ENCODE measurements at regions not wholly inside any gene's neighbourhood (a gene's known extent, or its start where the extent isn't known, plus 50 kb on each side); places are given as distances from the start of the nearest gene placed in this dataset.

GRCh38 chr22:47238690-47239473, 476.4 kb downstream of the TBC1D22A start:
- TF ChIP-seq CTCF (IDR thresholded peaks at IDR 0.05; ENCODE audit: unreplicated experiment in 3 of 3), result no peak
- H3K9me3 Mint-ChIP-seq, result peaks cover 16% of the 10 kb centered on the region
- H3K4me1 Mint-ChIP-seq, result no peaks in the 10 kb centered on the region
- no peak overlapping the region for H3K4me3 Mint-ChIP-seq
- H3K27ac Mint-ChIP-seq, result no peak overlapping the region
- H3K27me3 Mint-ChIP-seq (ENCODE audit: low read depth), result peaks cover 24% of the 10 kb centered on the region
- H3K36me3 Mint-ChIP-seq (ENCODE audit: low read depth), result no peaks in the 10 kb centered on the region

GRCh38 chr22:47237890-47238480, 475.5 kb downstream of the TBC1D22A start:
- Mint-ChIP-seq H3K36me3 (ENCODE audit: low read depth) (no peaks in the 10 kb centered on the region), H3K27me3 (ENCODE audit: low read depth) (peaks cover 24% of the 10 kb centered on the region), H3K4me3 (no peak overlapping the region), H3K27ac (no peak overlapping the region), H3K9me3 (peaks cover 17% of the 10 kb centered on the region), H3K4me1 (no peaks in the 10 kb centered on the region)
- no peak for TF ChIP-seq CTCF (IDR thresholded peaks at IDR 0.05; ENCODE audit: unreplicated experiment in 3 of 3)

- no peak for TF ChIP-seq CTCF (IDR thresholded peaks at IDR 0.05; ENCODE audit: unreplicated experiment in 3 of 3)
- H3K4me1 Mint-ChIP-seq, result no peaks in the 10 kb centered on the region
- H3K9me3 Mint-ChIP-seq, result peaks cover 14% of the 10 kb centered on the region
- no peaks in the 10 kb centered on the region for H3K36me3 Mint-ChIP-seq (ENCODE audit: low read depth)
- H3K27ac Mint-ChIP-seq, result no peak overlapping the region
- no peak overlapping the region for H3K4me3 Mint-ChIP-seq
- H3K27me3 Mint-ChIP-seq (ENCODE audit: low read depth), result peaks cover 29% of the 10 kb centered on the region
Measured at GRCh38 chr22:47236718-47237117, 474.3 kb downstream of the TBC1D22A start.

GRCh38 chr22:47236161-47236560, 473.7 kb downstream of the TBC1D22A start:
- H3K4me3 Mint-ChIP-seq, result no peak overlapping the region
- peaks cover 26% of the 10 kb centered on the region for H3K27me3 Mint-ChIP-seq (ENCODE audit: low read depth)
- no peak for TF ChIP-seq CTCF (IDR thresholded peaks at IDR 0.05; ENCODE audit: unreplicated experiment in 3 of 3)
- no peak overlapping the region for H3K27ac Mint-ChIP-seq
- no peaks in the 10 kb centered on the region for H3K4me1 Mint-ChIP-seq
- peaks cover 15% of the 10 kb centered on the region for H3K9me3 Mint-ChIP-seq
- H3K36me3 Mint-ChIP-seq (ENCODE audit: low read depth), result no peaks in the 10 kb centered on the region

- Mint-ChIP-seq H3K4me3 (no peak overlapping the region), H3K9me3 (peaks cover 21% of the 10 kb centered on the region), H3K4me1 (no peaks in the 10 kb centered on the region), H3K27me3 (ENCODE audit: low read depth) (peaks cover 24% of the 10 kb centered on the region), H3K36me3 (ENCODE audit: low read depth) (no peaks in the 10 kb centered on the region), H3K27ac (no peak overlapping the region)
- no peak for TF ChIP-seq CTCF (IDR thresholded peaks at IDR 0.05; ENCODE audit: unreplicated experiment in 3 of 3)
Measured at GRCh38 chr22:47233316-47234243, 471.1 kb downstream of the TBC1D22A start.

Data from nephron (organoid).